ENCODE measurements at regions not wholly inside any gene's neighbourhood (a gene's known extent, or its start where the extent isn't known, plus 50 kb on each side); places are given as distances from the start of the nearest gene placed in this dataset.

DNA sequence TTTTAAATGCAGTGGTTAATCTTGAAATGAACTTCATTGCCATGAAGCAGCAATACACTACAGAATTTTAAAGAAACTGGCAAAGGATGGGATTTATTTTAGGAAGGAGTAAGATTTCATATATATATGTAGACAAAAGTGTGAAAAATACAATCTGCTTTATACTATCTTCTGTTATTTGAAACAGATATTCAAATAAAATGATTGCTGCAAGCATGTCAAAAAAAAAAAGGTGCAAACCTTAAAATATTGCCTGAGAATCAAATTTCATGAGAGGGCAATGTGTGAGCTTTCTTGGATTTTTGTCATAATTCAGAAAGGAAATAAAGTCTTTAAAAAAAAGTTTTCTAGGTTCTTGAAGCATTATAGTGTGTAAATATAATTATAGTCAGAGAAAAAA, 705.0 kb upstream of the CDH10 start:
- Mint-ChIP-seq H3K27ac (ENCODE audit: unreplicated experiment) (no peak overlapping the region), H3K4me3 (ENCODE audit: unreplicated experiment) (no peak overlapping the region), H3K27me3 (ENCODE audit: unreplicated experiment) (no peaks in the 10 kb centered on the region), H3K4me1 (ENCODE audit: unreplicated experiment) (no peaks in the 10 kb centered on the region), H3K36me3 (ENCODE audit: unreplicated experiment) (no peaks in the 10 kb centered on the region), H3K9me3 (ENCODE audit: unreplicated experiment) (peaks cover 18% of the 10 kb centered on the region)
- TF ChIP-seq CTCF (IDR thresholded peaks at IDR 0.05) = no peak
- DNase-seq (ENCODE audit: extremely low spot score, unreplicated experiment) = no peak

GRCh38 chr5:25345240-25345771, 700.5 kb upstream of the CDH10 start:
- Mint-ChIP-seq H3K4me1 (ENCODE audit: unreplicated experiment) (no peaks in the 10 kb centered on the region), H3K9me3 (ENCODE audit: unreplicated experiment) (peaks cover 33% of the 10 kb centered on the region), H3K36me3 (ENCODE audit: unreplicated experiment) (no peaks in the 10 kb centered on the region), H3K4me3 (ENCODE audit: unreplicated experiment) (no peak overlapping the region), H3K27ac (ENCODE audit: unreplicated experiment) (no peak overlapping the region), H3K27me3 (ENCODE audit: unreplicated experiment) (no peaks in the 10 kb centered on the region)
- TF ChIP-seq CTCF (IDR thresholded peaks at IDR 0.05) = no peak
- DNase-seq (ENCODE audit: extremely low spot score, unreplicated experiment) = no peak

- no peaks in the 10 kb centered on the region for H3K36me3 Mint-ChIP-seq (ENCODE audit: unreplicated experiment)
- no peak overlapping the region for H3K27ac Mint-ChIP-seq (ENCODE audit: unreplicated experiment)
- H3K4me1 Mint-ChIP-seq (ENCODE audit: unreplicated experiment) = no peaks in the 10 kb centered on the region
- no peak for DNase-seq (ENCODE audit: extremely low spot score, unreplicated experiment)
- H3K27me3 Mint-ChIP-seq (ENCODE audit: unreplicated experiment) = no peaks in the 10 kb centered on the region
- no peak overlapping the region for H3K4me3 Mint-ChIP-seq (ENCODE audit: unreplicated experiment)
- peaks cover 43% of the 10 kb centered on the region for H3K9me3 Mint-ChIP-seq (ENCODE audit: unreplicated experiment)
- no peak for TF ChIP-seq CTCF (IDR thresholded peaks at IDR 0.05)
These were observed 694.8 kb upstream of the CDH10 start for GRCh38 chr5:25339541-25339940.

GRCh38 chr5:25334350-25334749, 689.6 kb upstream of the CDH10 start:
- peaks cover 22% of the 10 kb centered on the region for H3K9me3 Mint-ChIP-seq (ENCODE audit: unreplicated experiment)
- H3K36me3 Mint-ChIP-seq (ENCODE audit: unreplicated experiment) = no peaks in the 10 kb centered on the region
- no peaks in the 10 kb centered on the region for H3K27me3 Mint-ChIP-seq (ENCODE audit: unreplicated experiment)
- DNase-seq (ENCODE audit: extremely low spot score, unreplicated experiment) = no peak
- TF ChIP-seq CTCF (IDR thresholded peaks at IDR 0.05) = no peak
- H3K27ac Mint-ChIP-seq (ENCODE audit: unreplicated experiment) = no peak overlapping the region
- no peak overlapping the region for H3K4me3 Mint-ChIP-seq (ENCODE audit: unreplicated experiment)
- H3K4me1 Mint-ChIP-seq (ENCODE audit: unreplicated experiment) = no peaks in the 10 kb centered on the region

DNA sequence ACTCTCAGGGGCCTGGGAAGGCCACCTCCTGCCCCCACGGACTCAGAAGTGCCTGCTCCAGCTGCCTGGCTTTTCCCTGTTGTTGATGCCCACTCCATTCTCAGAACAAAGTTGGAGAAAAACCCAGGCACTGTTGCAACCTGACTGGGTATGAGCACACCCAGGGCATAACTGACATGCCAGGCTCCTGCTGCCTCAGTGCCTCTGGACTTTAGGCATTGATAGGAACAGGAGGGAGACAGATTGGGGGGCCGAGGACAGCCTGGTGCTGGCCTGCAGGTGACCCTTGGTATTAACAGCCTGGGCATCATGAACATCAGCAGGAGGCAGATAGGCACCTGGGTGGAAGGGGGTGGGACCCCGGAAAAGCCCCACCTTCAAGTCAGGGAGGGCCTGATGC, 685.9 kb upstream of the CDH10 start:
- TF ChIP-seq CTCF (IDR thresholded peaks at IDR 0.05) = no peak
- Mint-ChIP-seq H3K27ac (ENCODE audit: unreplicated experiment) (no peak overlapping the region), H3K4me3 (ENCODE audit: unreplicated experiment) (no peak overlapping the region), H3K9me3 (ENCODE audit: unreplicated experiment) (peaks cover 9% of the 10 kb centered on the region), H3K27me3 (ENCODE audit: unreplicated experiment) (no peaks in the 10 kb centered on the region), H3K36me3 (ENCODE audit: unreplicated experiment) (no peaks in the 10 kb centered on the region), H3K4me1 (ENCODE audit: unreplicated experiment) (no peaks in the 10 kb centered on the region)
- DNase-seq (ENCODE audit: extremely low spot score, unreplicated experiment) = no peak

Measured in osteocyte (in vitro differentiated cells).